ENCODE measurements at regions not wholly inside any gene's neighbourhood (a gene's known extent, or its start where the extent isn't known, plus 50 kb on each side); places are given as distances from the start of the nearest gene placed in this dataset.

DNA sequence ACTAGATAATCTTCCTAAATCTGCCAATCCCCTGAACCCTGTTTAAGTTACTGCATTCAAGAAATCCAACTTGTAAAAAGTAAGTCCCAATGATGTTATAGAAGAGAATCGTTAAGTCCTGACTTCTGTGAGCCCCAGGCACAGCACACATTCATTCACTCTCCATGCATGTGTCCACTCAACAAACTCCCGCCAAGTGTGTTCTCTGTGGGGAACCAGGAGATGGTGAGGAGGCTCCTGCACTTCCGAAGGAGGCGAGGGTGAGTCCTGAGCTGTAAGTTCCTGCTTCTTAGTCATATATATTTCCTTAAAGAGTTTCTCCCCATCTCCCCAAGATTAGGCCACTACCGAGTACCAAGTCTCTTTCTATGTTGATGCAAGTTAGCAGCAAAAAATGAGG, 635.0 kb upstream of the ID2 start:
- DNase-seq (ENCODE audit: low spot score): no peak

DNA sequence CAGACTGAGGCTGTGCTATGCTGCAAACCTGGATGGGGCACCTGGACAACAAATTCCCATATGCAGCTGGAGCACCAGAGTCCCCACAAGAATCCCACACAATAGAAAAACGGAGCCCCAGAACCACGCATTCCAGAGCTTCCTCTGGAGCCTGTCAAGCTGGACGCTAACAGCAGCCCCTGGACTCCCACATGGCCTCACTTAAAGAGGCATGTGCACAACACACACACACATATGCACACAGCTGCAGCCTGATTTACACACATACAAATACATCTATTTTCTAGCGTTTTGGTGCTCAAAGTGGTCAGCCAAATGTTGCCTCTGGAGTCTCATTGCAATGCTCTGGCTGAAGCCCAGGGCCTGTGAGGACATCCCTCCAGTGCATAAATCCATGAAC, 632.7 kb upstream of the ID2 start:
- DNase-seq (ENCODE audit: low spot score): no peak

GRCh38 chr2:8049851-8050571, 631.8 kb upstream of the ID2 start:
- no peak for DNase-seq (ENCODE audit: low spot score)

GRCh38 chr2:8053216-8053615, 628.6 kb upstream of the ID2 start:
- DNase-seq (ENCODE audit: low spot score): no peak

- DNase-seq (ENCODE audit: low spot score): no peak
These were observed 627.8 kb upstream of the ID2 start for GRCh38 chr2:8054070-8054469.

DNA sequence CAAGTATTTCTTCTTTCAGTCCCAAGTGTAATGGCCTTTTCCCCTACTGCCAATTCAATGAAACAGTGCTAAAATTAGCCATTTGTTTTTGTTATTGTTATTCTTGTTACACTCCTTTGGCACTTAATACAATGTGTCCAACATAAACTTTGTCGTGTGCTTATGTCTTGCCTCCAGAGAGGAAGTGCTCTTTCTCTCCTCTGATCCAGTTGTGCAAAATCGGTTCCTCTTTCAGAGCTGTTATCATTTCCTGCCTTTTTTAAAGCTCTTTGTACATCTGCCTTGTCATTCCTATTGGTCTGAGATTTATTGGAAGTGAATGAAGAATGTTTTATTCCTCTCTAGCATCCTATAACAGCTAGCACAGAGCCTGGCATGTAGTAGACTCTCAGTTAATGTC, 623.2 kb upstream of the ID2 start:
- no peak for DNase-seq (ENCODE audit: low spot score)

GRCh38 chr2:8059255-8059654, 622.6 kb upstream of the ID2 start:
- no peak for DNase-seq (ENCODE audit: low spot score)

DNA sequence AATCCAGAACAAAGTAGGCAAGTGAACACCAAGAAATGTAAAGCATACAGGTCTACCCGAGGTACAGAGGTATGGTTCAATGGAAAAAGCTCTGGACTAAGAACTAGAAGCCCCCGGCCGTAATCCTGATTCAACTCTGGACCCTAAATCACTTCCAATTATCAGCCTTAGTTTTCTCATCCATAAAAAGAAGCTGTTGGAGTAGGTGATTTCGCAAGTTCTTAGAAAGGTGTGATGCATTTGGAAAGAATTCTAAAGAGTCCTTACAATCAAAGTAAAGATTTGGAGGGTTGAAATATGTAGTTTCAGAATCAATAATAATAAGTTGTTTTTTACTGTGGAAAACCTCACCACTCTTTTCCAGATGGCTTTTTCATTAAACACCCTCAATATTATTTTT, 622.1 kb upstream of the ID2 start:
- no peak for DNase-seq (ENCODE audit: low spot score)

GRCh38 chr2:8061219-8061618, 620.6 kb upstream of the ID2 start:
- no peak for DNase-seq (ENCODE audit: low spot score)

DNA sequence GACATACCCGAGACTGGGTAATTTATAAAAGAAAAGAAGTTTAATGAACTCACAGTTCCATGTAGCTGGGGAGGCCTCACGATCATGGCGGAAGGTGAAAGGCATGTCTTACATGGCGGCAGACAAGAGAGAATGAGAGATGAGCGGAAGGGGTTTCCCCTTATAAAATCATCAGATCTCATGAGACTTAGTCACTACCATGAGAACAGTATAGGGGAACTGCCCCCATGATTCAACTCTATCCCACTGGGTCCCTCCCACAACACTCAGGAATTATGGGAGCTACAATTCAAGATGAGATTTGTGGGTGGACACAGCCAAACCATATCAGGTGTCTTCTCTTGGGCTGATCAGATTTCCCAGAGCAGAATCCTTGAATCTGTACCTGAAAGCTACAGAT, 617.3 kb upstream of the ID2 start:
- no peak for DNase-seq (ENCODE audit: low spot score)

DNA sequence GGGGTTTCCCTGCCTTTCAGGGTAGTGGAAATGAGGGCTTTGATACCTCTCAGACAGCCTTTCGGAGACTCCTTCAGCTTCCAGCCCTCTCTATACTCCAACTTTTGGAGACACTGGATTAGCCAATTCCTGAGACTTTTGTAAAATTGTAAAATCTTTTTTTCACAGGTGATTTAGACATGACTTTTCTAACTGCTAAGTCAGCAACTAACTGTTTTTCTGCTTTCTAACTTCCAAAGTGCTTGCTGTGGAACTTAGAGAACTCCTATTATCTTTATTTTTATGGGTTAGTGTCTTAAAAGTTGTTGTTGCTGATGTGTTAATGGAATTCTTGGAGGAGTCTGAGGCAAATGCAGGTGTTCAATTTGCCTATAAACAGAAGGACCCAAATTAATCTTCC, 616.7 kb upstream of the ID2 start:
- no peak for DNase-seq (ENCODE audit: low spot score)

DNA sequence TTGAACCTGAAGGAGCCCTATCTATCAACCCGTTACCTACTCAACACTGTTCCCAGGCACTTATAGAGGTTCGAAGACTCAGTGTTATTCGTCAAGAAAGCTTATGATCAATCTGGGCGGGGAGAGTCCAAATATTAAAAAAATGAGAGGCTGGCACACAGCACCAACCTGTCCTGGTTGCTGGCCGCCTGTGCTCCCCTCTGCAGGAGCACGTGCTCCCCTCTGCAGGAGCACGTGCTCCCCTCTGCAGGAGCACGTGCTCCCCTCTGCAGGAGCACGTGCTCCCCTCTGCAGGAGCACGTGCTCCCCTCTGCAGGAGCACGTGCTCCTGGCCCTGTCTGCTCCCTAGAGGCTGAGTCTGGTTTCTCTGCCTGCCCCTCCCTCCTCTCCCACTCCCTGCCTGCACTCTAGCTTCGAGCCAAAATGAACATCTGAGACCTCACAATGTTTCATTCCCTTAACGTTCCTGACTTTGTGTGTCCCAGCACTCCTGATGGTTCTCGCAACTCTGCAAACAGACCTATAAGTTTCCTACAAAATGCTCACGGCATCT, 614.0 kb upstream of the ID2 start:
- DNase-seq (ENCODE audit: low spot score): no peak

- DNase-seq (ENCODE audit: low spot score): no peak
These were observed 608.9 kb upstream of the ID2 start for GRCh38 chr2:8072907-8073306.

DNA sequence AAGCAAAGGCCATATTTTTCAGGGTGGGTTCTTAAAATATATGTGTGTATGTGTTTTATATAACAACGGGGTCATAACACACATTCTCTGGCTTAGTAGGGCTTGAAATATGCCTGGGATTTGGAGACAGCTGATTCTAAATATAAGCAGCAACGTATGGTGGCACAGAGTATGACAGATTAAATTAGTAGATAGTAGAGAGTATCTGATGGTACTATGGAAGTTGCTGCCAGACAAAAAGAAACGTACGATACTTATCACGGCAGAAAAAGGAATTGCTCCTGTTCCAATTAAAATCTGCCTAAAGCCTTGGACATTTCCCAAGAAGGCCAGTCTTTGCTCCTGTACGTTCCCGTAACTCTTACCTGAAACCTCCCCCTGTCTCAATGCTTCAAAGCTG, 607.9 kb upstream of the ID2 start:
- DNase-seq (ENCODE audit: low spot score): no peak

- DNase-seq (ENCODE audit: low spot score): no peak
These were observed 605.2 kb upstream of the ID2 start for GRCh38 chr2:8076448-8077342.

DNA sequence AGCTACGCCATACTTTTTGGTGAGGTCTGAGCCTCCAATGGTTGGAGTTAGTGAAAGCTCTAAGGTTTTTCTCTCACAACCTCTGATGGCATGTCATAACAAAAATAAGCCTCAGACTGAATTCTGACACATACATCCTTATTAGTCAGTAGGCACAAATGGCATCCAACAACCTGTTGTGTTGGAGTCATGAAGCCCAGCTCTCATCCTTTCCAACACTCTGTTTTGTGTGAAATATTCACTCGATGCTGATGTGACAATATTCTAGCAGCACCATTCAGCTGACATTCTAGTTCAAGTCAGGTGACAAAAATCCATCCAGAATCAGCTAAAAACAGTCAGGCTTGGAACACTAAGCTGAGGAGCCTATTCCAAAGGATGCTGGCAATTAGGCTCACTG, 603.2 kb upstream of the ID2 start:
- DNase-seq (ENCODE audit: low spot score): no peak

DNA sequence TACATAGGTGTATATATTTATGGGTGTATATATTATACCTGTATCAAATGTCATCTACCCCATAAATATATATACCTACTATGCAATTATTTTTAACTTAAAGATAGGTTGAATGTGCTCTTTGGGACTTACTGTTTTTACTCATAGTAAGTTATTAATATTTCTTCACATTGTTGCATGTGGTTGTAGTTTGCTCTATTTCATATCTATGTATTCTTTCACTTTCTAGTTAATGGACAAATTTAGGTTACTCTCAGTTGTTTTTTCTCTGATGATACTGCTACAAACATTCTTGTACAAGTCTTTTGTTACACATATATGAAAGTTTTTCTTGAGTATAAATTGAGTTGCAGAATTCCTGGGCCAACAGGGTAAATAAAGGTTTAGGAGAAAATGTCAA, 601.8 kb upstream of the ID2 start:
- DNase-seq (ENCODE audit: low spot score): no peak

DNA sequence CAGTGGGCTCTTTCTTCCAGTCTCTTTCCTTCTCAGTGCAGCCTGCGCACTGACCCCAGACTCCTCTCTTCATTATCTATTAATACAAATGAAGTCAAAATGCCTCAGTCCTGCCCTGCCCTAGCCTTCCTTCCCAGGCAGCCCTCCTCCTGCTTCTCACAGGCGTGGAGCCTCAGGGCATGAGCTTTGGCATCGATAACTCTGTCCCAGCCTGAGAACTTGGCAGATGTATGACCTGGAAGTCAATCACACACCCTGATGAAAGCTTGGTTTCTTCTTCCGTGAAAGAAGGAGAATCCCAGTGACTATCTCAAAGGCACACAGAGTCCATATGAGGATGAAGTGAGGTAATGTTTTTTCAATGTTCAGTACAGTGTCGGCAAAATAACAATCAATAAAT, 600.7 kb upstream of the ID2 start:
- DNase-seq (ENCODE audit: low spot score): no peak

DNA sequence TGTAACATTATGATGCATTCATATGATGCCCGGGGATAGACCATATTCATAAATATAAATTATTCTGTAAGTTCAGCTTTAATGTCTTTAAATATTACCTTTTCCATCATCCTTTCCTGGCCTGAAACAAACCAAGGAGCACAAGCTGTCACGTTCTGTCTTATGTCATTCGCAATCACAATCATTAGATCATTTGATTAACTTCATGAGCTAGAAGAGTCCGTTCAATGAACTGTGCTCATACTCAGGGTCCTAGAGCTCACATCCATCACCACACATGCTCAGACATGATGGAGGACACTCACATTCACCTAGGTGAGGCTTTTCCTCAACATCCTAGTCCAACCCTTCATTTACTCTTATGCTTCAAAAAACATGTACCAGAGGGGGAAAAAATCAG, 599.0 kb upstream of the ID2 start:
- no peak for DNase-seq (ENCODE audit: low spot score)

DNA sequence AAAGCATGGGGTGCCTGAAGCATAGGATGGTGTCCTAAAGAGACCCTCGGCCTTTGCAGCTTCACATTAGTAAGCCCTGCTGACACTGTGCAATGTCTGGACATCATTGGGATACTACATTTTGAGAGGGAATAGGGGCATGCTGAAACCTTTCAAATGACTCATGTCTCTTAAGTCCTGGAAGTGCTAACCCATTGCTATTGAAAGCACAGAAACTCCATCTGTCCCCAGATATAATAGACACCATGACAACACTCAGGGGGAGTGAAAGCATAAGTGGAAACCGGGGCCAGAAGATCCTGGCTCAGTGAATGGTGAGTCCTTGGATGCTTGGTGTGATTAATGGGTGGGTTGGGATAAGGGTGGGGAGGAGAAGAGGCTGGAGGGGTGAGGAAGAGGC, 595.5 kb upstream of the ID2 start:
- no peak for DNase-seq (ENCODE audit: low spot score)

DNA sequence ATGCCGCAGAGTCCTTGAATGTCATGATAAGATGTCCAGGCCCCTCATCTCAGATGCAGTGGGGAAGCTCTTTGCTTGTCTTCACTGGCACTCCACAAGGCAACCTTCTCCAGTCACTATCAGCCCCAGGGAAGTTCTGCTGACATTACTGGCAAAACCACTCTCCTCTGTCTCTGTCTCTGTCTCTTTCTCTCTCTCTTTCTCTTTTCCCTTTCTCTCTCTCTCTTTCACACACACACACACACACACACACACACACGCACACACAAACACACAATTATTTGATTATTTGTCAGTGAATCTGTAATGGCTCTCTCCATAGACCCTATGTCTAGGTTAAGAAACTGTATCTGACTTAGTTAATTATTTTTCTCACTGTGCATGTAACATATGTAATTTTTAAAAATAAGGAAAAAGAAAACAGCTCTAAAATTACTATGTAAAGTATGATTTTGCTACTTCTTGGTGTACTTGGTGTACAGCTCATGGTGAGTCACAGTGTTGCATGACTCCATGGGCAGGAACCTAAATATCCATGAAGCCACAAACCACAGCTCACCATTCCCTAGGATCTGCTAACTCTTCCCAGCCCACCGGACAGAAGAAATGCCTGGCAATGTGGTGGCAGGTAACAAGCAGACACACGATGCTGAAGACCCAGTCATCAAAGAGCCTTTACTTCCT, 594.9 kb upstream of the ID2 start:
- DNase-seq (ENCODE audit: low spot score): no peak

GRCh38 chr2:8087480-8087840, 594.4 kb upstream of the ID2 start:
- DNase-seq (ENCODE audit: low spot score): no peak

DNA sequence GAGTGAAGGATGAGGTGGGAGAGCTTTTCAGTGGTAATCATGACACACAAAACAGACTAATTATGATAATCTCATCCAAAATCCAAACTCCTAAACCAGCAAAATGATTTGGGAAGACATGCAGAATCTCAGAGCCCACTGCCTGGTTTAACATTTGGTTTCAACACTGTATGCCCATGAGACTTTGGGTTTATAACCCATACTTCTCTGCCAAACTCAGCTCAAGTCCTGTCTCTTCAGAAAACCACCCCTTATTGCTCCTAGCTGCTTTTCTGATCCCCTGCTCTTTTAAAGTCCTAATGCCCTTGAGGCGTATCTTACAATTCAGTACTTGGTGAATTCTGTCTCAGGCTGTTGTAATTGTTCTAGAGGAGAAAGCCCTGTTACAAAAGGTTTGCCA, 593.0 kb upstream of the ID2 start:
- no peak for DNase-seq (ENCODE audit: low spot score)

Measured in HuH-7.5 (cell line).